Amniotic stem cell (primary cell): ENCODE measurements at regions not wholly inside any gene's neighbourhood (a gene's known extent, or its start where the extent isn't known, plus 50 kb on each side); places are given as distances from the start of the nearest gene placed in this dataset.

Experiments
- DNase-seq: peaks from one replicate; lab custom pipeline; 2025; lab: John Stamatoyannopoulos, UW

- no peak for DNase-seq
Observed at GRCh38 chr10:69740126-69740525, 61.6 kb upstream of the COL13A1 start.

- no peak for DNase-seq
Observed at GRCh38 chr10:69741252-69741651, 60.5 kb upstream of the COL13A1 start.

- DNase-seq, result no peak
Observed at GRCh38 chr10:69741671-69742355, 59.9 kb upstream of the COL13A1 start.

- no peak for DNase-seq
Observed at GRCh38 chr10:69742356-69742695, 59.4 kb upstream of the COL13A1 start.

- DNase-seq, result no peak
Observed at GRCh38 chr10:69742928-69743602, 58.6 kb upstream of the COL13A1 start.

- DNase-seq, result no peak
Observed at GRCh38 chr10:69744971-69745370, 56.7 kb upstream of the COL13A1 start.

GRCh38 chr10:69745698-69746097 is 56.0 kb upstream of the COL13A1 start:
- DNase-seq, result no peak

GRCh38 chr10:69747179-69747578 is 54.5 kb upstream of the COL13A1 start:
- no peak for DNase-seq

GRCh38 chr10:69748621-69749020 is 53.1 kb upstream of the COL13A1 start:
- DNase-seq, result no peak

- DNase-seq, result no peak
Observed at GRCh38 chr10:69749178-69750010, 52.3 kb upstream of the COL13A1 start.

- no peak for DNase-seq
Observed at GRCh38 chr10:69750011-69750373, 51.7 kb upstream of the COL13A1 start.

- DNase-seq, result no peak
Observed at GRCh38 chr10:69750725-69751124, 51.0 kb upstream of the COL13A1 start.

GRCh38 chr10:69751214-69751613 is 50.5 kb upstream of the COL13A1 start:
- no peak for DNase-seq
